ENCODE measurements at regions not wholly inside any gene's neighbourhood (a gene's known extent, or its start where the extent isn't known, plus 50 kb on each side); places are given as distances from the start of the nearest gene placed in this dataset.
"Not testable (repeated sequence)": the region's sequence is repeated elsewhere in the genome, so short reads cannot be mapped to it uniquely, and the experiment has no call there.

- no peak overlapping the region for H3K4me3 ChIP-seq (ENCODE audit: low read depth, low read length)
- no peak for TF ChIP-seq CTCF (IDR thresholded peaks at IDR 0.05; ENCODE audit: insufficient read depth, low read depth, low read length, missing control alignments)
- no peak for DNase-seq (ENCODE audit: low read depth)
These were observed 108.8 kb downstream of the AHR start for GRCh38 chr7:17407229-17407628.

GRCh38 chr7:17408245-17408903, 109.9 kb downstream of the AHR start:
- no peak for DNase-seq (ENCODE audit: low read depth)
- no peak for TF ChIP-seq CTCF (IDR thresholded peaks at IDR 0.05; ENCODE audit: insufficient read depth, low read depth, low read length, missing control alignments)

GRCh38 chr7:17408904-17409290, 110.4 kb downstream of the AHR start:
- TF ChIP-seq CTCF (IDR thresholded peaks at IDR 0.05; ENCODE audit: insufficient read depth, low read depth, low read length, missing control alignments), result no peak
- DNase-seq (ENCODE audit: low read depth), result no peak

More at GRCh38 chr7:17408245-17408903, 109.9 kb downstream of the AHR start:
- no peak overlapping the region for H3K4me3 ChIP-seq (ENCODE audit: low read depth, low read length)

GRCh38 chr7:17411922-17412321, 113.5 kb downstream of the AHR start:
- no peak for TF ChIP-seq CTCF (IDR thresholded peaks at IDR 0.05; ENCODE audit: insufficient read depth, low read depth, low read length, missing control alignments)
- DNase-seq (ENCODE audit: low read depth), result peak; percentile 18
- no peak overlapping the region for H3K4me3 ChIP-seq (ENCODE audit: low read depth, low read length)

More at GRCh38 chr7:17408904-17409290, 110.4 kb downstream of the AHR start:
- no peak overlapping the region for H3K4me3 ChIP-seq (ENCODE audit: low read depth, low read length)

GRCh38 chr7:17412883-17413282, 114.4 kb downstream of the AHR start:
- no peak overlapping the region for H3K4me3 ChIP-seq (ENCODE audit: low read depth, low read length)
- no peak for TF ChIP-seq CTCF (IDR thresholded peaks at IDR 0.05; ENCODE audit: insufficient read depth, low read depth, low read length, missing control alignments)
- DNase-seq (ENCODE audit: low read depth), result no peak

- TF ChIP-seq CTCF (IDR thresholded peaks at IDR 0.05; ENCODE audit: insufficient read depth, low read depth, low read length, missing control alignments), result no peak
- no peak for DNase-seq (ENCODE audit: low read depth)
- no peak overlapping the region for H3K4me3 ChIP-seq (ENCODE audit: low read depth, low read length)
These were observed 117.5 kb downstream of the AHR start for GRCh38 chr7:17415955-17416354.

GRCh38 chr7:17420308-17421015, 122.0 kb downstream of the AHR start:
- DNase-seq (ENCODE audit: low read depth); H3K4me3 ChIP-seq (ENCODE audit: low read depth, low read length): not testable (repeated sequence)

All from GM12865 (cell line).